SHP77 treated with DMSO at 0.1 percent for 48 hours (cell line): ENCODE measurements at regions not wholly inside any gene's neighbourhood (a gene's known extent, or its start where the extent isn't known, plus 50 kb on each side); places are given as distances from the start of the nearest gene placed in this dataset.
"Not testable (repeated sequence)": the region's sequence is repeated elsewhere in the genome, so short reads cannot be mapped to it uniquely, and the experiment has no call there.

Experiments used
- DNase-seq: peaks from one replicate; lab custom pipeline; 2025; lab: John Stamatoyannopoulos, UW

DNA sequence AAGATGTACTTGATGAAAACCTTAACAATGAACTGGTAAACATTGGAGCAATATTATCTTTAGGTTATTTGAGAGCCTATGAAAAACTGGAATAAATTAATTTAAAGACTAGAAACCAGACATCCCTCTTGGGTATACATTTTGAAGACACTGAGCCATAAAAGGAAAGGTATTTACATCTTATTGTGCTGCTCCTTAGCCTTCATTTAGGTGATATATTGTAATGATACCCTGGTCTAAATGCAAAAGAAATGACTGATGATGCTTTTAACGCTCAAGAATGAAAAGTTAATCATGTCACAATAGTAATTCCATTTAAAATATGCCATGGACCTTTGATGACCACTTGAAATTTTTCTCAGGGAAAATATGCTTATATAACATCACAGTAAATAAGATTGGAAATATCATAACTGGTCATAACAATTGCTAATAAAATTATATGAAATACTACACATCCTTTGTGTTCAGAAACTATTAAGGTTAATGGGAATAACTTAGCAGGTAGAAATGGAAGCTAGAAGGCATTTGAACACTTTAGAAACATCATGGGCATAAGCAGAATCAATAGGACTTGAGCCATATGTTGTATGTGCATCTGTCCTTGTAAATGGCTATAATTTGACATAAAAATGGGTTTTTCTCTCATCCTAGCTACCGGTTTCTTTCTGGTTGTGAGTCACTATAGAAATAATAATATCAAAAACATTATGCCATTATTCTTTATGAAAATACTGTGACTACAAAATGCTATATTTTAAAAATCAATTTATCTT lies 979.7 kb downstream of the RAPGEF2 start:
- no peak for DNase-seq

DNA sequence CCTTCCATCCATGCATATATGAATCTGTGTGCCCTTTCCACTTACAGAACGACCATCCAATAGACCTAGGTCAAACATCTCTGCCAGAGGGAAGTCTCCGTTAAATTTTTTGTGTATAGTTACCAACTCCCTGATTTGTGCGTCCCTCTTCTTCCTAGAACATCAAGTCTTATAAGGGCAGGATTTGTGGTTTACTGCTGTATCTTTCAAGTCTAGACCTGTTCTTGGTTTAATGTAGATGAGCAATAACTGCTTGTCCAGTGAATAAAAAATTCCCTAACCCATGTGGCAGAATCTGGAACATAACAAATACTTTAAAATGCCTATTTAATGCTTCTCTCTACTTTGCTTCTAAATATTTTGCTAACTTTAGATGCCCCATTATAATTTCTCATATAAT lies 988.8 kb downstream of the RAPGEF2 start:
- no peak for DNase-seq

DNA sequence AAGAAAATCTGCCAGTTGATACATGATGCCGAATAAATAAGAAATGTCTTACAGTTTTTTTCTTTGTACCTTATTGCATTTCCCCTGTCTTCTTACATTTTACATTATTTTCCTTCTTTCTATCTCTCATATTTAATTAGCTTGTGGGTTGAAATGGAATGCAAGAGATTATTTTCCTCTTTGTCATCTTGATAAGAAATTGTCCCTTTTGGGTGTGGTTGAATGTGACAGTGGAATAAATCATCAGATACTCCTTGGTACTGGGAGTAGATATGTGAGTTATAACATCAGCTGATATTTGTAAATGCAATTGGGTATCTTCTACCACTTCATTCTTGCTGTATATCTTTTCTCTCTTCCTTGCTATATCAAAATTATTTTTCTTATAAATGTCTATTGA lies 997.4 kb downstream of the RAPGEF2 start:
- DNase-seq: no peak

DNA sequence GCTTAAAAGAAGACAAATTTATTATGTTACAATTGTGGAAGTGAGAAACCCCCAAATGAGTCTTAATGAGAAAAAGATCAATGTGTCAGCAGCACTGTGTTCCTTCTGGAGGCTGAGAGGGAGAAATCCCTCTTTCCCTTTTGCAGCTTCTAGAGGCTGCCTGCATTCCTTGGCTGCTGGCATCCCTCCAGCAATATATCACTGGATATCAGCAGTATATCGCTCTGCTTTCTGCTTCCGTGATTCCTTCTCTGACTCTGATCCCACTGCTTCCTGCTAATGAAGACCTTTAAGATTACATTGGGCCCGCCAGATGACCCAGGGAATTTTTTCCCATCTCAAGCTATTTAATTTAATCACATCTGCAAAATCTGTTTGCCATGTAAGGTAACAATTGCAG lies 1008.0 kb downstream of the RAPGEF2 start:
- DNase-seq: no peak

DNA sequence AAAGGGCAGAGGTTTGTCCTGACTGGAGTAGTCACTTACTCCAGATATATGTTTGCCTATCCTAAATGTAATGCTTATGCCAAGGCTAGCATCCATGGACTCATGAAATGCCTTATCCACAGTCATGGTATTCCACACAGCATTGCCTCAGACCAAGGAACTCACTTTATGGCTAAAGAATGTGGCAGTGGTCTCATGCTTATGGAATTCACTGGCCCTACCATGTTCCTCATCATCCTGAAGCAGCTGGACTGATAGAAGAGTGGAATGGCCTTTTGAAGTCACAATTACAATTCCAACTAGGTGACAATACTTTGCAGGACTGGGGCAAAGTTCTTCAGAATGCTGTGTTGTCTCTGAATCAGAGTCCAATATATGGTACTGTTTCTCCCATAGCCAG lies 1014.8 kb downstream of the RAPGEF2 start:
- DNase-seq: no peak

DNA sequence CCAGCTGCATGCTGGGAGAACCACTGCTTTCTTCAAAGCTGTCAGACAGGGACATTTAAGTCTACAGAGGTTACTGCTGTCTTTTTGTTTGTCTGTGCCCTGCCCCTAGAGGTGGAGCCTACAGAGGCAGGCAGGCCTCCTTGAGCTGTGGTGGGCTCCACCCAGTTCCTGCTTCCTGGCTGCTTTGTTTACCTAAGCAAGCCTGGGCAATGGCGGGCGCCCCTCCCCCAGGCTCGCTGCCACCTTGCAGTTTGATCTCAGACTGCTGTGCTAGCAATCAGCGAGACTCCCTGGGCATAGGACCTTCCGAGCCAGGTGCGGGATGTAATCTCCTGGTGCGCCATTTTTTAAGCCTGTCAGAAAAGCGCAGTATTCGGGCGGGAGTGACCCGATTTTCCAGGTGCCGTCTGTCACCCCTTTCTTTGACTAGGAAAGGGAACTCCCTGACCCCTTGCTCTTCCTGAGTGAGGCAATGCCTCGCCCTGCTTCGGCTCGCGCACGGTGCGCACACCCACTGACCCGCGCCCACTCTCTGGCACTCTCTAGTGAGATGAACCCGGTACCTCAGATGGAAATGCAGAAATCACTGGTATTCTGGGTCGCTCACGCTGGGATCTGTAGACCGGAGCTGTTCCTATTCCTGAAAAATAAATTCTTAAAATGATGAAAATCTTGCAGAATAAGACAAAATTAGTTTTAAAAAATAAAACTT lies 1022.9 kb downstream of the RAPGEF2 start:
- not testable (repeated sequence) for DNase-seq

DNA sequence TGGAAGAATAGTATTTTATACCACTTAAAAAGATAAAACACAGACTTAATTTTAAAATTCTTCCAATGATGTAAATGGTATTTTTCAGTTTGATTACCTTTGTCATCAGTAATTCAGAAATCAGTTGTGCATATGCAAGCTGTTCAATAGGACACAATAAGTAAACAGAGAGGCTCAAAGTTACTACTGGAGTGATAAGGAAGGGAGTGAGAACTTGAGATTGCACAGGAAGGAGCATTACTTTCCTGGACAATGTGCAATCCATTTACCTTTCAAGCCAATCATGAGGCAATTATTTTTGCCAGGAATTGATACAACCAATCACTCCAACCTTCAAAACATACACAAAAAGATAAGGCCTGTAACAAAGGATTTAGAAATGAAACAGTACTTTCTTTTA lies 1024.3 kb downstream of the RAPGEF2 start:
- DNase-seq: no peak

DNA sequence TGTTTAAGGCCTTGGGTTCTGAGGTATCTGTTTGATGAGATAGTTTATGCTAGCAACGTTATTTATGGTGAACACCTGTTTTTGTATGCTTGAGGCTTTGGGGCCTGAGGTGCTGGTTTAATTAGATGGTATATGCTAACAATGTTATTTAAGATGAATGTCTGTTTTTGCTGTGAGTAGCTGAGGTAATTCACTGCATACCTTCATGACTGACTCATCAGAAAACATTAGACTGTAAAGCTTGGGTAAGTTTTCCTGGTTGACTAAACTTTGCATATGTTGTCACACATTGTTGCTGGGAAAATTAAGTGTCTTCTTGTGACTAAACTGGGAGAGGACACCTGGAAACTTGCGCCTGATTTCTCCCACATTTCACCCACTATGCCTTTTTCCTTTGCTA lies 1026.6 kb downstream of the RAPGEF2 start:
- no peak for DNase-seq

DNA sequence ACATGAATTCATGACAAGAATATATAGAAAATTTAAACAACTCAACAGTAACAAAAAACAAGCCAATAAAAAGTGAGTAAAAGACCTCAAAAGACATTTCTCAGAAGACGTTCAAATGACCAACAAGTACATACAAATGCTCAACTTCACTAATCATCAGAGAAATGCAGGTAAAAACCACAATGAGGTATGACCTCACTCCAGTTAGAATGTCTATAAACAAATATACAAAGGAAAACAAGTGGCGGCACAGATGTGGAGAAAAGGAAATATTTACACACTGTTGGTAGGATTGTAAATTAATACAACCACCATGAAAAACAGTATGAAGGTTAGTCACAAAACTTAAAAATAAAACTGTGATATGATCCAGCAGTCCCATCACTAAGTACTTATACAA lies 1033.1 kb downstream of the RAPGEF2 start:
- DNase-seq: no peak

DNA sequence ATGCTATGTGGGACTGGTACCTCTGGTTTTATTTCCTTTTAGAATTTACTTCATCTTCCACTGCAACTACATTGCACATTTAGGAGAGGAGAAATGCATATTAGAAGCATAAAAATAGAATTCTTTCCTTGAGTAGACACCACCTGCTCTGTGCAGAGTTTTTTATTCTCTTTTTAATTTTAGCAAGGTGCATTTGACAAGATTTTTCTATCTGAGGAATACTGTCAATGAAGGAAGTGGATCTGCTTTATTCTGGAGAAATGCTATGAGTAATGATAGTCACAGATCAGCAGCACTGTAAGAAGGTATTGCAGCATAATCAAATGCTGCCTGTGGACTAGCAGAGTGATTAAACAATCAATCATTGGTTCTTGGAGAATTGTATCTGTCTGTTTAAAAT lies 1038.3 kb downstream of the RAPGEF2 start:
- DNase-seq: no peak

DNA sequence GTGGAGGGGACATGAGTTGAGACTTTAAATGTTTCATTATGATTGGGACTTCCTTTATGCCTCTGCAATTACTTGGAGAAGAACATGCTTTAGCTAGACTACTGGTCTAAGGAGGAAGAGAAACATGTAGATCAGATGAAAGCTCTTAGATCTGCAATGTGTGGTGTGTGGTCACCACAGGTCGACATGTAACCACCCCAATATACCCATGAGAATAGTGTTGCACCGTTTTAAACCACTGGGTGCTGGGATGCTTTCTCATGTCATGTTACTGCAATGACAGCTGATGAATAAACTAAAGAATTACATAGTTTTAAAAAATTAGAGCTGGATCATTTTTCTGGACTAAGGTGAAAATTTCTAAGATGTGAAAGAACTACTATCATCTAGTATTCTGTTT lies 1039.7 kb downstream of the RAPGEF2 start:
- DNase-seq: no peak

DNA sequence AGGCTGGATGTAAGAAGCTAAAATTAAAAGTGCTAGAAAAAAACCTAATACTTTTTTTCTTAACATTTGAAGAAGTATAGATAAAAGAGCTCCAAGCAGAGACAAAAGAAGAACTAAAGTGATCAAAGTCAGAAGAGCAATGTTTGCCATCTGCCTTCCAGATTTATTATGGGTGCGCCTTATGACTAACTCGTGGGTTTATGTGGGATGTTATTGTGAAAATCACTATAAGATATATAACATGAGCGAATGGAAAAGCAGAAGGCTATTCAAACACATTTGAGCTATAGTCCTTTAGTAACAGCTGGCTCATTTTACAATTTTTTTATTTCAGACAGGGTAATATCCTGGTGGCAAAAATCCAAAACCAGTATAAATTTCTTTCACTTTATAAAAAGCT lies 1040.7 kb downstream of the RAPGEF2 start:
- DNase-seq: no peak

DNA sequence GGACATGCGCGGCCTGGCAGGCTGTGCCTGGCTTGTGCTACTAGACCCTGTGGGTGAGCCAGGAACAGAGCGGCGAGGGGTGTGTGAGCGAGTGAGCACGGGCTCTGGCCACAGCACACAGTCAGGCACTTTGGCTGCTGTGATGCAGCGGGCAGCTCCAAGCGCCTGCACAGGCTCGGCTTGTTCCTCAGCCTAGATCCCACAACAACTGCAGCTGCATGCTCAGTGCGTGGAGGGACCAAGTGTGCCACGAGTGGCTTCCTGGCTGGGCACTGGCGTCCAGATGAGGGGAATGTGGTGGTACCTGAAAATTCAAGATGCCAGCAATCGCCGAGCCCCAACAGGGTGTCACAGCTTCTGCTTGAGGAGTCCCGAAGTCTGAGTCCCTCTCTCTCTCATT lies 1056.6 kb downstream of the RAPGEF2 start:
- no peak for DNase-seq

DNA sequence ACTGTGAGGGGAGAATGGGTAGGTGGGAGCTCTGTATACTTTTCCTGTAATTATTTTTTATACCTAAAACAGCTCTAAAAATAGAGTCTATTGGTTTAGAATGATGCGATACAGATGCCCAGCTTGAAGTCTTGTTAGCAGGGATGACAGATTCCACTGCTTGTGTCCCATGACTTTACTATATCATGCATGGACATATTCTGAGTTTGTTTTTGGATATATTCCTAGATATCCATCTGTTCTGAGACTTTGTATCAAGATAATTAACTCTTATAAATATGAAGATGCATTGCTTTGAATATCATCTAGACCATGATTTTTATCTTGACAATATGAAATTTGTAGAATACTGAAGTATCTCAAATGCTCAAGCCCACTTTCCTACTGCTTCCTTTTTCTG lies 1058.1 kb downstream of the RAPGEF2 start:
- DNase-seq: no peak

DNA sequence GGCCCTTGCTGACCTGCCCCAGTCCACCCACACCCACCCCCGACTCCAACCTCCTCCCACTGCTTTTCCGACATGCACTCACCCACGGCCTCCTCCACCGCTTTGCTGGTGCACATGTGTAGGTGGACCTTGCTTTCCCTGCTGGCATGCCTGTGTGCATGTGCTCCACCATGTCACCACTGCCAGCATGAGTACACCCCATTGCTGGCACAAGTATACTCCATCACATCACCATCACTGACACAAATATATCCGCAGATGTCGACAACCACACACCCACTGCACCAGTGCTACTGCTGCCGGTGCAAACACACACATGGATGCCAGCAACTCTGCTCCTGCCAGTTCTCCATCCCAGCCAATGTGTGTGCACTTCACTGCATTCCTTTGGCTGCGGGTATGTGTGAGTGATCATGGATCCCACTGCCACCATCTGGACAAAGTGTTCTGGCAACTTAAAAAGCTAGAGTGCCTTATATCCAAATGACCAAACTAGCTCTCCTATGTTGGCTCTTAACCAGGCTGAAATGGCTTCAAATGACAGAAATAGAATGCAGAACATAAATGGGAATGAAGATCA lies 1072.3 kb downstream of the RAPGEF2 start:
- DNase-seq: no peak

DNA sequence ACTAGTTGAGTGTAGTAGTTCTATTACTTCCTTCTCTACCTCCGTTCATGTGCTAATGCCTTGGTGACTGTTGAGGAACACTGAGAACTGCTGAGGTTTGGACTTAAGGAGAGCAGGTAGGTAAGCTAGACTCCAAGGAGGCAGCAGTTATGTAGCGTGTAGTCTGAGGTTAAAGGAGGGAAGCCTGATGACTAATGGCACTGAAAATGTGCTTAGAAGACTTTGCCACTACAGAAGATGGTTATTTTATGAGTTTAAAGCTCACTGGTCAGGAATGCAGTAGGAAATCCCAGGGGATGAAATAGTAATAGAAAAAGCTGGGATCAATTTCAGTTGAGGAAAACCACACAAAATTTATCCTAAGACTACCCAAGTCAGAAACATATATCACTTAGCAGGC lies 1077.3 kb downstream of the RAPGEF2 start:
- DNase-seq: no peak

DNA sequence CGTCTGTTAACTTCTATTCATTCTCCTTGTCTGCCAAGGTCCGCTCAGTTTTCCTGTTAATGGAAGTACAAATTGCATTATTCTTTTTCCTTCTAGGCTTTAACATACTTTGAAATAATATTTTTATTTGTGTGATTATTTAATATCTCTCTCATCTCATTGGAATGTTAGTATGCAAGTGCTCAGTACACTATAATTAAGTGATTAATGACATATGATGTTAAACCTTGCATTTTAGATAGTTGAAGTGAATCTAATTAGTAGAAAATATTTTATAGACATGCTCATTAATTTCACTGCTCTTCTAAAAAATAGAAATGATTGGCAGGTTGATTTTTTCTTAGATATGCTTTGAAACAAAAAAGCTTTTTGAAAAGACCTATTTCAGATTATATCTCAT lies 1079.8 kb downstream of the RAPGEF2 start:
- DNase-seq: no peak

DNA sequence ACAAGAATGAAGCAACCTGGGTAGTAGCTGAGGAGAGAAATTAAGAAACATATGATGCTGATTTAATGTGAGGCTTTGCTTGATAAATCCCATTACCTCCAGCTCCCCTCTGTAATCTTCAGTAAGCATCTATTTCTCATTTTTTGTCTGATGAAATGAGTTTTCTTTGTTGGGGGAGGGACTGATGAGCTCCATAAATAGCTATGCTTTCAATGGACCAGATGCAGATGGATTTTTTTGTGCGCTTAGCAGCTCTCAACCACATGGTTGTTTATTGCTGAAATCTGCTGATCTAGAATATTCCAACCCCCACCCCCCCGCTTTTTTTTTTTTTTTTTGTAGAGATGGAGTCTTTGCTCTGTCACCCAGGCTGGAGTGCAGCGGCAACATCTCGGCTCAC lies 1082.0 kb downstream of the RAPGEF2 start:
- DNase-seq: no peak

DNA sequence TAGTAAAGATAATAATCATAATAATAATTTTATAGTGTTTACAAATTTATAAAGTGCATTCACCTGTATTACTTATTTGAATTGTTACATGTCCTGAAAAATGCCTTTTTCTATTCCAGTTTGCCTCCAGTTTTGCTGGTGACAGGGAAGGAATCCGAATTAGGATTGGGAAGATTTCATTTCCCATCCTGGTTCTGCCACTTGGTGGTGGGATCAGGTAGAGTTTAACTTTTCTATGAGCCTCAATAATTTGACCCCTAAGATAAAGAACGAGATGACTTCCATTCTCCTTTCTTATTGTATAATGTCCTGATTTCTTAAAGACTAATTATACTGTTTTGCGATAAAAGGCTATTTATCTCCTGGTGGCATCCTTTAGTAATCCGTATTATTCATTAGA lies 1090.9 kb downstream of the RAPGEF2 start:
- no peak for DNase-seq

DNA sequence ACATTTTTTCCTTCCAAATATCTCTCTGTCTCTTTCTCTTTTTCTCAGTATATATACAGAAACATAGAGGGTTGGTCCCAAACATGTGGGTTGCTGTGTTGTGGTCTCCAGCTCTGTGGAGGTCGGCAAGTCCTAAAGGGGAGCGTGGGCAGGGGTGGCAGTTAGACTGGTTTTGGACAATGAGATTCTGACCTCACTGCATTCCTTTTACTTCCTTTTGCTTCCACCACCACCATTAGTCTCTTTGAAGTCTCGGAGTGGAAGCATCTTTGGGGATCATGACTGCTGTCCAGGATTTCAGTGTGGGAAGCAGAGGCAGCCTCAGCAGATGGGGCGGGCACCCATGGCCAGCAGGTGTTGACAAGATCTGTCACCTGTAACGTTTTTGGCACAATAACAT lies 1091.8 kb downstream of the RAPGEF2 start:
- no peak for DNase-seq

DNA sequence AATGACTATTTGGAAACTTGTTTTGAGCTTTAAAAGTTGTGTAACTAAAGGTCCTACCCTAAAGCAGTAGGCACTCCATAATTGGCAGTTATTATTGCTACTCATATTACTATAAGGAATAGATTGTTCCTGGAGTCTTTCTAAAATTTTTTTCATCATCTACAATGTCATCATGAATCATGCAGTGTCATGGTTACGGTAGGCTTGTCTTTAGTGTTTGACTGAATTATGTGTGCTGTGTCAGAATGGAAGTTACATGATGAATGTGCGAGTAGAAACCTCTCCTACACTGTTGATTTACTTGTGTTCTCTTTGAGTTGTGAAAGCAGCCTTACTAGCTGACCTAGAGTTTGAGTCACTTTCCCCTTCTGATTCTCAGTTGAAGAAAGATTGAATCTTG lies 1099.9 kb downstream of the RAPGEF2 start:
- DNase-seq: no peak

DNA sequence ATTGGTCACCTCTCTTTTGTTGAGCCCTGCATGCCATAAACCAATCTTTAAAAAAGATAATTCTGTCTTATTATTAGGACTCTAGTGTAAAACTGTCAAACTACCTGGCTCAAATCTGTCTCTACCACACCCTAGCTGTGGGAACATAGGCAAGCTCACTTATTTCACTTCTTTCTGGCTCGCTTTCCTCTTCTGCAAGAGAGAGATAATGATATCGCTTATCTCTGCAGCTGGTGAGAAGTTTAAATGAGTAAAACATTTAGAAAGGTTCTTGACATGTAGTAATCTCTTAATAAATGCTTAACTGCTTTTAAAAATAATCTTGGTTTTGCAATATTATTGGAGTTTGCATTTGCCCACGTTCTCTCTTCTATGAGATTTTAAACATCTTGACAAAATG lies 1109.2 kb downstream of the RAPGEF2 start:
- no peak for DNase-seq

DNA sequence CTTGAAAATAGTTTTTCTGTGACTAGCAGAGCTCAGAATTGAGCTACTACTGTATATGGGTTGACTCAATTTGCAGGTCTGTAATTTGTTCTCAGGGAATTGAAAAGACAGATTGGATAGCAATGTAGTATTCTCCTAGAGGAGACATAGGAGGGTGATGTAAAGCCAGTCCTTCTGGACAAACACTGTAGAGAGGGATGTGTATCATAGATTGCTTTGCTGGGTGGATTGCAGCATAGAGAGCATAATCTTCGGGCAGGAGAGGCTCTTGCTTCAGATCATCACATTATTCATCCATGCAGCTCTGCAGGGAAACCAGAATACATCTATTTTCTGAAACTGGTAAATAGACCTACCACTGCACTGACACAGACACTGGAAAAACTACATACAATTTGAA lies 1110.5 kb downstream of the RAPGEF2 start:
- no peak for DNase-seq

DNA sequence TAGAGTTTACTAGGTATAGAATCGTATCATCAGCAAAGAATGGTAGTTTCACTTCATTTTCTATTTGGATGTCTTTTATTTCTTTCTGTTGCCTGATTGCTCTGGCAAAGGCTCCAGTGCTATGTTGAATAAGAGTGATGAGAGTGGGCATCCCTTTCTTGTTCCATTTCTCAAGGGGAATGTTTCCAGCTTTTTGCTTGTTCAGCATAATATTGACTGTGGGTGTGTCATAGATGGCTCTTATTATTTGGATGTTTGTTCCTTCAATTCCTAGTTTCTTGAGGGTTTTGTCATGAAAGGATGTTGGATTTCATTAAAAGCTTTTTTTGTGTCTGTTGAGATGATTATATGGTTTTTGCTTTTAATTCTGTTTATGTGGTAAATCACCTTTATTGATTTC lies 1114.5 kb downstream of the RAPGEF2 start:
- no peak for DNase-seq
